NCI-H1092 (cell line): ENCODE measurements at regions not wholly inside any gene's neighbourhood (a gene's known extent, or its start where the extent isn't known, plus 50 kb on each side); places are given as distances from the start of the nearest gene placed in this dataset.

ENCODE experiments used
- DNase-seq: peaks from one replicate; lab custom pipeline; 2025; lab: John Stamatoyannopoulos, UW

DNA sequence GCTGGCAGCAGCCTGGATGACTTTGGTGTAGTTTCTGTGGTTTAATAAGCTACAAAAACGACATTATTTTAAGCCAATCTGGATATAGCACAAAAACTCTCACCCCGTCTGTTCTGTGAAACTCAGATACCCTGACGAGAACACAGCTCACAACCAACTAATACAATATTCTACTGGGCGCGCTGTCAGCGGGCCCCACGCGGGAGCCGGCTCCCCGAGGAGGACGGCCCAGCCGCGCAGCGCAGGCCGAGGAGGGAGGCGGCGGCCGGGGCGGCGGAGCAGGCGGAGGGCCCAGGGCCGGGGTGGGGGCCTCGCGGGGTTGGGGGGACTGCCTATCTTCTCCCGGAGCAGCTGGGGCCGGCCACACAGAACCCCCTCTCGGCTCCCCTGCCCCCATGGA is 87.2 kb upstream of the POU3F1 start:
- no peak for DNase-seq

DNA sequence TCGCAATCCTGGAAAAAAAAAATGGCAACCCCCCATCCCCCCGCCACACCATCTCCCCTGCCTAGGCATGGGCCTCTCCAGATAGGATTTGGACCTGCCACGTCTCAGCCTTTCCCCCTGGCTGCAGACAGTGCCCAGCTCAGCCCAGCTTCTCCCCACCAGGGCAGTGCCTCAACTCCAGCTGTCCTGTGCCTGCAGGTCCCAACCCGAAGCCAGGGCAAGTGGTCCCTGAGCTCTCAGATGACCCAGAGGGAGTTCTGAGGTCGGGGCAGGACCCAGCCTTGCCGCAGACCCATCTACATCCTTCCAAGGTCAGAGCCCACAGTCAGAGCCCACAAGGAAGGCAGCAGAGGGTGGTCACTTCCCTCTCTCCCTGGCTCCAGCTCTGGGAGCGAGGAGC is 86.7 kb upstream of the POU3F1 start:
- DNase-seq: no peak

DNA sequence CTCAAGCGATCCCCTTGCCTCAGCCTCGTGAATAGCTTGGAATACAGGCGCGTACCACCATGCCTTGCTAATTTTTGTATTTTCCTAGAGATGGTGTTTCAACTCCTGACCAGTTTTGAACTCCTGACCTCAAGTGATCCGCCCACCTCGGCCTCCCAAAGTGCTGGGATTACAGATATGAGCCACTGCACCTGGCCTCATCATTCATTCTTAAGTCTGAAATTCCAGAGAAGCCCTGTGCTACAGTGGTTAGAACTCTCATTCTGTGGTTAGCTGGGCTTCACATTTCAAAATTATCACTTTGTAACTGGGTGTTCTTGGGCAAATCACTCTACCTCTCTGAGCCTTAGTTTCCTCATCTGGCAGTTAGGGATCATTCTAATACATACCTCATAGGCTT is 86.1 kb upstream of the POU3F1 start:
- DNase-seq: no peak

DNA sequence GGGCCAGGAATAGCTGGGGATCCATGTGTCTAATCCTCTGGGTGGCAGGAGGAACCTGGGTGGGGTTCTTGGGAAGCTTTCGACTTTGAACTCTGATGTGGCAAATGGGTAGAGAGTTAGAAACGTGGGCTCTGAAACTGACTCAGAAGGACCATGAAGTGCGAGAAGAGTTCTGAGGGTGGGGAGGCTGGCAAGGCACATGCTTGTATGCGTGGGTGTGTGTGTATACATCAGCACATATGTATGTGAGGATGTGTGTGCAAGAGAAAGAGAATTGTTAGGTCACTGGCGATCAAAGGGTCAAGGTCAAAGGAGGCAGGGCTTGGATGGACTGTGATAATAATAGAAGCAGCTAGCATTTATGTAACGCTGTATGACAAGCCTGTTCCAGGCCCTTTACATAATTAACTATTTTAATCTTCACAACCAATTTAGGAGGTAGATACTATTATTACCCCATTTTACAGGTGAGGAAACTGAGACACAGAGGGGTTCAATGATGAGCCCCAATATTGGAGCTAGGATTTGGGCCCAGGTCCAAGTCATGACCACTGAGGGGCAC is 84.5 kb upstream of the POU3F1 start:
- no peak for DNase-seq

DNA sequence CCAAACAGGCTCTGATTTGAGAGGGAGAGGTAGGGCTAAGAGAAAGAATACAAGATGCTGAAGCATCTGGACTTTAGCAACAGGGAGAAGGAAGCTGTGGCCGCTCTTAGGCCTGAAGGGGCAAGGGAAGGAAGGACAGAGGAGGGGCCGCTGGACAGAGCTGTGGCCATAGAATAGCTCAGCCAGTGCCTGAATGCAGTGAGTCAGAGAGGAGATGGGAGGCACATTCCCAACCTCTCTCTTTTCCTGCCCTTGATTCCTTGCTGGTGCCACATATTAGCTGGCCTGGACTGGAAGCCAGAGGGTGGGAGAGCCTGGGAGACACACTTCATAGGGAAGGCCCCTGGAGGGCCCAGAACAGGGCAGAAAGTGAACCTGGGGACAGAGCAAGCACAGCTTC is 83.4 kb upstream of the POU3F1 start:
- no peak for DNase-seq

DNA sequence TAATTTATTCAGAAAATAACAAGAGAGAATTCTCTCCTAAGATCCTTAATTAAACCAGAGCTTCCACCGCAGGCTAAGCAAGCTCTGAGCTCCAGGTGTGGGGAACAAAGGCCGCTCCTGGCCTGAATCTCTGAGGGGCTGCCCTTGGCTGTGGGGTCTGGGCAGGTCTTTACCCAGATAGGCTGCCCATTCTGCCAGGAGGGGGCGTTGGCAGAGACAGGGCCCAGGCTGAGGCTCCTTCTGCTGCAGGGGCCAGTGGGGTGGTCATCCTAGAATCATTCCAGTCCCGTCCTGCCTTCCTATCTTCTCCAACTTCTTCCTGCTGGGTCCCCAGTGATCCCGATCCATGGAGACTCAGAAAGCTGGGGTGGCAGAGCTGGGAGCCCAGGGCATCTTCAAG is 82.9 kb upstream of the POU3F1 start:
- no peak for DNase-seq

DNA sequence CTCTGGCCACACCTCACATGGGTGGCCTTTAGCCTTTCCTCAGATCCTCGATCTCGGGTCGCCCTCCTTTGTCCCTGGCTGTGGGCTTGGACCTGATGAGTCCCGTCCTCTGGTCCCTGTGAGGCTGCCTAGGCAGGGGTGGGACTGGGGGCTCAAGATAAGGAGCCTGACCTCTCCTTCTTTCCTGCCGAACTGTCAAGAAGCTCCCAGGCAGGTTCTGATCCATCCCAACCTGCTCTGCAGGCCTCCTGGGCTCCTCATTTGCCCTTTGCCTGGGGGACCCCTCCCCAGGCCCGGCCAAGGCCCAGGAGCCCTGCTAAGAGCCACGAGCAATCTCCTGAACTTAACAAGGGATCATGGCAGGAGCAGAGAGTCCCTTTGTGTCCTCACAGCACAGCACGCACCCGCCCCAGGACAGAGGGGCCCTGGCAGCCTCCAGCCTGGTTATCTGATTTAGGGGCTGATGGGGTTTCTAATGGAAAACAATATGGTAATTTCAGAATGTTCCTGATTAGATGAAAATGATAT is 82.4 kb upstream of the POU3F1 start:
- DNase-seq: no peak

DNA sequence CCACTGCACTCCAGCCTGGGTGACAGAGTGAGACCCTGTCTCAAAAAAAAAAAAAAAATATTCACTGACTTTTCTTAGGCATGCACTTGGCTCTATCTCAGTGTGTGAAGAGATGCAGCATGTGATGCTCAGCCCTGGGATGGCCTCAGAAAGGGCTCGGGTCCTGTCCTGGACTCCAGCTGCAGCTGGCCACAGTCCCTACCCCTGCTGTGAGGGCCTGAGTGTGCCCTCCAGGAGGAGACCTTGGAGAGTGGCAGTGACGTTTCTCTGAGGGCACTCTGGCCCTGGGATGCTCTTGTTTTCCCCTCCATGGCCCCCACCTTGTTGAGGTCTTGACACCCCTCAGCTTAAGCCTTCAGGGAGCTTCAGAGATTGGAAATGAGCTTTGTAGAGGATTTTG is 81.9 kb upstream of the POU3F1 start:
- DNase-seq: no peak

DNA sequence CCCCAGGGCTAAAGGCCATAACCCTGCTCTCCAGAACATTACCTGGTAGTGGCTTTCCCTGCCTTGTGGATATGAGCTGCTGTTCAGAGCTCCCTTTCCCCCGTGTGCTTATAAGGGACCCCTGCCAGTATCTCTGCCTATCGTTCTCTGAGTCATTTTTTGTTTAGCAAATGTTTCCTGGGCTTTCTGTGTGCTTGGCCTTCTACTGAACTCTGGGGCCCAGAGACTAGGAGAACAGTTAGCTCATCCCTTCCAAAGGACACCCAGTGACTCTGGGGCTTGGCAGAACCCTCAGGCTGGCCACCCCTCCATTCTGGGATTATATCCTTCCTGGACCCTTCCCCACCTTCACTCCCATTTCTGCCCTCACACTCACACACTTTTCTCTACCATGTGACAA is 80.8 kb upstream of the POU3F1 start:
- DNase-seq: no peak

DNA sequence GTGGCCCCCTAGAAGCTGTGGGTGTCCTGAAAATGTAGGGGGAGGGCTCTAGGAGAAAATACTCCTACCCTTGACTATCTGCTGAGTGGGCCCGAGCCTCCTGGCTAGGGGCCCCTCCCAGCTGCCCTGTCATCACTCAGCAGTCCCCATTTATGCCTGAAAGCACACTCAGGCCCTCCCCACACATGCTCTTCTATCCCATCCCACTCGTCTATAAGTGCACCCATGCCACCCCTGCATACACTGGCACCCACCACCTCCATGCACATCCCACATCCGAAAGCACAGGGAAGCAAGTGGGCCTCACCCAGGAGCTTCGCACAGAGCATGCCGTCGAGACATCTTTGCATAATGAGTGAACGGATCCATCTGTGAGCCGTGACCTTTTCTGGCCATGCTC is 80.4 kb upstream of the POU3F1 start:
- DNase-seq: no peak

DNA sequence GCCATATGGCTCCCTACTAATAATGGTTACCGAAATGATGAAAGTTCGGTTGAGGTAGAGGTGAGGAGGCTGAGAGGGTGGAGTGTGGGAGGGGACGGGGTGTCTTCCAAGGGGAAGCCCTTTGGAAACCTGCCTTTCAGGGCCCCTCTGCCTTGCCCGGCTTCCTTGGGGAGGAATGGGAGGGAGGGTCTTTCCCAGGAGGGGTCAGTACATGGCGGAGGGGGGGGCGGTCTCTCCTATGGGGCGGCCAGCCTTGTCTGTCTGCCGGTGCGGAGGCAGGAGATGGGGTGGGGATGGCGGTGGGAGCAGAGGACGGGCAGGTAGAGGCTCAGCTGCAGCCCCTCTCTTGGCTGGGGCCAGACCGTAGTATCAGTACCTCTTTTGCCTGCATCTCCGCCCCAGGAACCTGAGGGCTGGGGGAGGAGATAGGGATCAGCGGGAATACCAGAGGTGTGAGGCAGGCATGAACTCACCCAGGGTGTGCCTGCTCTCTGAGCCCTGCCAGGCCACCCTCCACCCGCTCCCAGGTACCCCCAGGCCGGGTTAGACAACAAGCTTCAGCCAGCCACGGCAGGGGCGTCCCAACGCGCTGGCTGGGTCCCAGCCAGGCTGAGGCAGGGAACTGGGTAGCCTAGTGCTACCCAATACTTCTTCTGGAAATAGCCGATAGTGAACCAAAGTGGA is 79.4 kb upstream of the POU3F1 start:
- DNase-seq: no peak

DNA sequence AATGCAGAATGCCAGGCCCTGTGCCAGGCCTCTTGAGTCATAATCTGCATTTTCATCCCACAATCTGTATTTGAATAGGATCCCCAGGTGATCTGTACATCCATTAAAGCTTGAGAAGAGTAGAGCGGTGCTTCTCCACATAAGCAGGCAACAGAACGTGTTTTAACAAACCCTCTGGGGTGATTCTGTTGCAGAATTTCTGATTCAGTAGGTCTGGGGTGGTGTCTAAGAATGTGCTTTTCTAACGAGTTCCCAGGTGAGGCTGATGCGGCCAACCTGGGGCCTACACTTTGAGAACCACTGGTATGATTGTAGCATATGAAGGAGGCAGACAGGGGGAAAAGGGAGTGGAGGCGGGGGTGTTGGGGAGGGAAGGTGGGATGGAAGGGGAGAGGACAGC is 78.4 kb upstream of the POU3F1 start:
- DNase-seq: no peak

DNA sequence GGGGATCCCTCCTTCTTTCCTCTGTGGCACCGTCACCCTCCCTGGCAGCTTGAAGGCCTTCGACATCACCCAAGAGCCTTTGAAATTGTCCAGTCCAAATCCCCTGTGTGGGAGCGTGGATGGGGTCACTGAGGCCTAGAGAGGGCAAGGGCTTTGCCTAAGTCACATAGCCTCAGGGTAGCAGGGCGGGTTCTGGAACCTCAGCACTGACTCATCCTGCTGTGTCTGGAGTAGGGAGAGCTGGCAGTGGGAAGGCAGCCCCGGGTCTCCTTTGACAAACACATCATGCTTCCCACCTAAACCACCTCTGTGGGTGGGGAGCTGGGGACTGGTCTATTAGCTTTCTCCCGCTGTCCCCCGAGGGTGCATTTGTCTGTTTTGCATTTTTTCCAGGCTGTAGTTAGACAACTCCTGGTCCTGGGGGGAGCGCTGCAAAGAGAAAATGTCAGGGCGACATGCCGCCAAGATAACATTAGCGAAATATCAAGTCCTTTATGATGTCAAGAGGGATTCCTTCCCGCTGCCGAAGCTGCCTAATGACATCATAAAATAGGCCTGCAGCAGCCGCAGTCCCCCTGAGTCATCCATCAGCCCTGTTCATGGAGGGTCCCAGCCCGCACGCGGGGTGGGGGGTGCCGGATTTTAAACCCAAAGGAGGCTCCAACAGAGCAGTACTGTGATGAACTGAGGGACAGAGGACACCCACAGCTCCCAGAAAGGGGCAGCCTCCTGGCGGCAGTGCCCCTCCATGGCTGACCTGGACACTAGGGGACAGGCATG is 77.0 kb upstream of the POU3F1 start:
- DNase-seq: no peak

DNA sequence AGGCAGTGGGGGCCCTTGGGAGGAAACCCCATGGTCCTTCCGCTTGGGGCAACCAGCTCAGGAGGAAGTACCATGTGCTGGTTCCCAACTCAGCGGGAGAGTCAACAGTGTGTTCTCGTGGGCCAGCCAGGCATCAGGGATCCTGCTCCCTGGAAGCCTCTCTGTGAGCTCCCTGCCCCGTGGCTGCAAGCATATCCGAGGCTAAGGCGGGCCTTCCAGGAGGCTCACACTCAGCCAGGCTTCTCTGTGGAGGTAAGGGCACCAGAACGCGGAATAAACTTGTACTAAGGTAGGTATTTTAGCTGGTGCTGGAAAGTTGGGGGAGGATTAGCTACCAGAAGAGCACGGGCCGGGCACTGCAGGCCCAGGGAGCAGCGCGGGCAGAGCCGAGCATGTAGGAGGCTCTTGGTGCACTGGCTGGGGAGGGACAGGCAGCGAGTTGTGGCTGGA is 74.7 kb upstream of the POU3F1 start:
- DNase-seq: no peak

DNA sequence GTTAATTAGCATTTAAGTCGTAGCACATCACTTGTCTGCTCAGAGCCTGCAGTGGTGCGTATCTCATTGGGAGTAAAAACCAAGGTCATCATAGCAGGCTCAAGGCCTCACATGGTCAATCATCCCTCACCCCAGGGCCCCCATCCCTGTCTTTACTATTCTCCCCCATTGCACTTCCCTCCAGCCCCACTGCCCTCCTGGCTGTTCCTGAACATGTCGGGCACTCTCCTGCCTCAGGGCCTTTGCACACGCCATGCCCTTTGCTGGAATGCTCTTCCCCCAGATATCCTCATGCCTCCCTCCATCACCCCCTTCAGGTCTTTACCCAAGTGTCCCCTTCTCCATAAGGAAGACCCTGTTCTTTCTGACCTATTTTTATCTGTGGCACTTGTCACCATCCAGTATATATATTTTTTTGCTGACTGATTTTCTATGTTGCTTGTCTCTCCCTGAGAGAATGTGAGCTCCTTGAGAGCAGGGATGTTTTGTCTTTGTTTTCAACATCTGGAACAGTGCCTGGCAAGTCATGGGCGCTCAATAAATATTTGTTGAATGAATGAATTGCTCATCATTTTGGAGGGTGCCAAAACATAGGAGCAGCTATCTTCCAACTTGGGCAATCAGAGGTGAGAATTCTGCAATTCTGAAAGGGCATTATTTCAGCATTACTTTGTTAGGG is 74.1 kb upstream of the POU3F1 start:
- no peak for DNase-seq

DNA sequence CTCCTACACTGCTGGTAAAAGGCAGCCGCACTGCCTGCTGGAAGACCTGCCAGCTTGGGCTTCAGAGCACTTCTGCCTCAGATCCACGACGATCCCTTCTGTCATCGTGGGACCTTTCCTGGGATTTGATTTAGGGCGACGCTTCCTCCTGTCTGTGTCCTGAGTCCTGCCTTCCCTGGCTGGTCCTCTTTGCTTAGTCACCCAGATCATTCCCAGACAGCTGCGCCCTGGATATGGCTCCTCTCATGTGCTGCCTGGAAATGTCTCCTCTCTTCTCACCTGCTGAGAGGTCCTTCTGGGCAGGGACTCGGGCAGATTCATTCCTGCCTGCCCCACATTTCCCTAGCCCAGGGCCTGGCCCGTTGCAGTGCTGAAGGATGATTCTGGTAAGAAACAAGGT is 72.4 kb upstream of the POU3F1 start:
- no peak for DNase-seq

DNA sequence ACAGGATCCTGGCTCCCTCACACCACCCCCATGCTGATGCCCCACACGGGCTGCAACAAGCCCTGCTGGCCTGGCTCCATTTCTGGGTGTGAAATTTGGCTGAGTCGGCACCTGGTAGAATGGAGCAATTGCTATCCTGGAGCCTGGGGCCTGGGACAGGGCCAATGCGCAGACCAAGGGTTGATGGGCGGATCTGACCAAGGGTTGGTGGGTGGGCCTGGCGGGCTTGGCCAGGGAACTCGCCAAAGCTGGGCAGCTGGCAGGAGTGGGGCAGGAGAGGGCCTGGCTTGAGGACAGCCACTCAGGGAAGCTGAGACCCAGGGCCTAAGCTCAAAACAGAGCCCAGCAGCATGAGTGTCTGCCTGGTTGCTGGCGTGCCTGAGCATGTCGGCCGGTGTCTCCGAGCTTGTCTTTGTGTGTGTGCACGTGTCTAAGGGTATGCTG is 70.9 kb upstream of the POU3F1 start:
- DNase-seq: no peak

DNA sequence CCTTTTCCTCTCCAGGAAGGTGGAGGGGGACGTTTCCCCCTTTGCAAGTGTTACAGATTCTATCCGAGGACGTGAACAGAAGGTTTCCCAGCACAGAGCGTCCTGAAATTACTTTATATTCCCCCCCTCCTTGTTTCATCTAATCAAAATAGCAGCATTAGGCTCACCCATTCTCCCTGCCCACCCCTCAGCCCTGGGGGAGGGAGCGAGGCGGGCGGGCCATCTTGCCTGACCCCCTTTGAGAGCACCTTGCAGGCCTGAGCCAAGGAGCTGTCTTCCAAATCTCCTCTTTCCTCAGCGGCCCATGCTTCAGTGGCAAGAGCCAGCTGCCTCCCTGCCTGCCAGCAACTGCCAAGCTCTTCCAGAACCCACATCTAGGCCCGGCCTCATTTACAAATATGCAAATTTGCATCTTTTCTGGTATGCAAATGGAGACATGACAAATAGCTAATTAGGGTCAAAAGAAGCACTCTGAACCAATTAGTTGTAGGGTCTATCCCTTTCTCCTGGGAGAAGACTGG is 69.1 kb upstream of the POU3F1 start:
- no peak for DNase-seq

DNA sequence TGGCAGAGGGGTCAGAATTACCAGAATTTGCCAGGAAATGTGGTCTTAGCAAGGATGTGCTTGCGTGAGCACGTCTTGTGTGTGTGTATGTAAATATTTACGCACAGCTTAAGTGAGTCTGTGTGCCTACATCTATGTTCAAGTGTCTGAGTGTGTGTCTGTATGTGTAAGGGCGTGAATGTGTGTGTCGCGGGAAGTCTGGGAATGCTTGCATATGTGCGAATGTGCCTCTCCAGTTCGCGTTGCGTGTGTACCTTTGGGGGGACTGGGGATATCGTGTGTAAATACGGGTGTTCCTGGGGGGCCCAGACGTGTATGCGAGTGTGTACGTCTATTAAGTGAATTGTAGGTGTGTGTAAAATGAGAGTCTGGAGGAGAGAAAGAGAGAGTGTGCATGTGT is 68.6 kb upstream of the POU3F1 start:
- no peak for DNase-seq

DNA sequence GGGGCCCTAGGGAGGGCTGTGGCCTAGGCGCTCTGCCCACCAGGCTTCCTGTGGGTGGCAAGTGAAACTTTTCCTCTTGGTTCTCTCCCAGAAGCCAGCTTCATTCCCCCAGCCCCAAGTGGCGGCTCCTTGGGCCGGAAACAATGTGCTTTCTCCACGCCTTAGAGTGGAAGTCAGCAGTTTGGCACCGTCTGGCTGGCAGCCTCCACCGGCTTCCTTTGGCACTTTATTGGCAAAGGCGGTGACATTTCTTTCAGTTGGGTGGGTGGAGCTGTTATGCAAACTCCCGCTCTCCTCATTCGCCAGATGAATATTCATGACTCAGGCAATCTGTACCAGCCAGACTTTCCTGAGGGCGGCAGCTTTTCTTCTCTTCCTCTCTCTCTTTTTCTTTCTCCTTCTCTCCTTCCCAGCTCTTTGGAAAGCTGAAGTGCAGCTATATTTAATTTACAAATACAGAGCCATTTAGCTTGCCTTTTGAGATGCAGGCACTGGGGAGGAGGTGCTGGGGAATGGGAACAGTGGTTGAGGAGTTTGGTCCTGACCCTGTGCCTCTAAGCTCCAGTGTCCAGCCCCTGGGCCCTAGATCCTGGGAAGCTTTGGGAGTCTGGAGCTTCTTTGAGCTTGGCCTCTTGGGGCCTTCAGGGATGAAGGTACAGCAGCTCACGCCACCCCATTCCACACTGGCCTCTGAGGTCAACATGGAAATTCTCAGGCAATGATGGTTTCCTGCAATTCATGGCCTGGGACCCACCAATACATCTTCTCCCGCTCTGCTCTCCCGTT is 67.8 kb upstream of the POU3F1 start:
- DNase-seq: no peak

DNA sequence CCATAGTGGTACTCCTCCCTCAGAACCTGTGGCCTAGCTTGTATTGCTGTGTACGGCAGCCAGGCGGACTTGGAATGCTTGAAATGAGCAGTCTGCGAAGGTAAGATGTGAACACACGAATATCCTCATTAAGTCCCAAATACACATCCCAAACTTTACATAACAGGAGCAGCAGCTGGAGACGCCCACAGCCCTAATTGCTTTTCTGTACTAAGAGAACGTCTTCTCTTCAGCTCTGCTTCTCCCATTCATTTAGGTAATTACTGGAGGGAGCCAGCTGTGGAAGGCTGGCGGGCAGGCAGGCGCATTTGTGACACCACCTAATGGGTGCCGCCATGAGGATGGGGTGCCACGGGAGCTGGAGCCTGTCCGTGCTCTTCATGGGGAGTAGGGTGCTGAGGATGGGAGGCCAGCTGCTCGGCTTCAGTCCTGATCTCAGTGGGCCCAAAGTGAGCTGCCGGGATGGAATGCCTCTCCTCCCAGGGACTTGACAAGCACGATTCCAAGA is 66.6 kb upstream of the POU3F1 start:
- no peak for DNase-seq
